ENCODE measurements at regions not wholly inside any gene's neighbourhood (a gene's known extent, or its start where the extent isn't known, plus 50 kb on each side); places are given as distances from the start of the nearest gene placed in this dataset.

GRCh38 chr6:66065313-66065712 is 358.3 kb upstream of the EYS start:
- no peaks in the 10 kb centered on the region for H3K4me1 ChIP-seq (ENCODE audit: control insufficient read depth, insufficient read depth, low read length)
- no peaks in the 10 kb centered on the region for H3K9me3 ChIP-seq (ENCODE audit: control insufficient read depth, insufficient read depth, low read depth, low read length)
- no peak overlapping the region for H3K4me3 ChIP-seq (ENCODE audit: low read depth, low read length)
- no peak overlapping the region for H3K27ac ChIP-seq (ENCODE audit: extremely low read depth, low read depth, low read length)
- H3K36me3 ChIP-seq (ENCODE audit: control insufficient read depth in 2 of 2, insufficient read depth in 1 of 2, low read length in 2 of 2) = no peaks in the 10 kb centered on the region
- ChIA-PET POLR2A (no interaction called here), CTCF (no interaction called here)
- TF ChIP-seq ZNF654 (tag by site-specific recombination; IDR thresholded peaks at IDR 0.05; ENCODE audit: low read depth) (no peak), ZNF350 (tag by site-specific recombination; IDR thresholded peaks at IDR 0.05) (no peak), ZNF324 (tag by site-specific recombination; IDR thresholded peaks at IDR 0.05) (no peak), ZNF692 (tag by site-specific recombination; IDR thresholded peaks at IDR 0.05) (no peak), ZNF677 (tag by site-specific recombination; IDR thresholded peaks at IDR 0.05) (no peak), ZNF292 (tag by site-specific recombination; IDR thresholded peaks at IDR 0.05; ENCODE audit: borderline replicate concordance, low read depth) (no peak), HOXA7 (CRISPR knock-in tag; IDR thresholded peaks at IDR 0.05; ENCODE audit: borderline replicate concordance) (no peak), RBAK (tag by site-specific recombination; IDR thresholded peaks at IDR 0.05) (no peak), INSM2 (tag by site-specific recombination; IDR thresholded peaks at IDR 0.05) (no peak), ZNF791 (tag by site-specific recombination; IDR thresholded peaks at IDR 0.05) (no peak), ZNF280D (tag by site-specific recombination; IDR thresholded peaks at IDR 0.05) (no peak), BCL6B (tag by site-specific recombination; IDR thresholded peaks at IDR 0.05) (no peak), ZNF140 (tag by site-specific recombination; IDR thresholded peaks at IDR 0.05) (no peak), SETDB1 (IDR thresholded peaks at IDR 0.05; ENCODE audit: insufficient read length, low read length) (no peak), ZNF335 (tag by site-specific recombination; conservative IDR thresholded peaks at IDR 0.05) (no peak), SP7 (tag by site-specific recombination; IDR thresholded peaks at IDR 0.05) (no peak), BCL11A (tag by site-specific recombination; IDR thresholded peaks at IDR 0.05; ENCODE audit: low read depth) (no peak), ZNF830 (tag by site-specific recombination; IDR thresholded peaks at IDR 0.05; ENCODE audit: low read depth) (no peak), PRDM10 (tag by site-specific recombination; IDR thresholded peaks at IDR 0.05) (no peak)

Data from HEK293 (cell line).